GM21786 (cell line): ENCODE measurements at regions not wholly inside any gene's neighbourhood (a gene's known extent, or its start where the extent isn't known, plus 50 kb on each side); places are given as distances from the start of the nearest gene placed in this dataset.
"Not testable (repeated sequence)": the region's sequence is repeated elsewhere in the genome, so short reads cannot be mapped to it uniquely, and the experiment has no call there.

ENCODE experiments used
- ATAC-seq: cut with Tn5 transposase; IDR thresholded peaks from one replicate; pipeline ENCODE4 v1.9.1; 2021; ENCODE audit not compliant: unreplicated experiment

- ATAC-seq, result no peak
These were observed 77.4 kb downstream of the MS4A13 start for GRCh38 chr11:60592601-60593000.

GRCh38 chr11:60594998-60595642 lies 79.9 kb downstream of the MS4A13 start:
- ATAC-seq, result no peak

- no peak for ATAC-seq
These were observed 91.9 kb upstream of the MS4A8 start for GRCh38 chr11:60607483-60607882.

GRCh38 chr11:60609632-60610031 lies 89.8 kb upstream of the MS4A8 start:
- ATAC-seq, result no peak

- ATAC-seq, result no peak
These were observed 88.7 kb upstream of the MS4A8 start for GRCh38 chr11:60610702-60611101.

GRCh38 chr11:60615497-60615896 lies 83.9 kb upstream of the MS4A8 start:
- no peak for ATAC-seq

GRCh38 chr11:60621940-60622339 lies 77.5 kb upstream of the MS4A8 start:
- ATAC-seq, result not testable (repeated sequence)

GRCh38 chr11:60622776-60623175 lies 76.6 kb upstream of the MS4A8 start:
- ATAC-seq, result not testable (repeated sequence)

- ATAC-seq, result no peak
These were observed 74.2 kb upstream of the MS4A8 start for GRCh38 chr11:60625262-60625661.

- ATAC-seq, result no peak
These were observed 70.0 kb upstream of the MS4A8 start for GRCh38 chr11:60629399-60629798.

GRCh38 chr11:60631944-60632343 lies 67.5 kb upstream of the MS4A8 start:
- ATAC-seq, result no peak

- peak; percentile 76 for ATAC-seq
These were observed 65.8 kb upstream of the MS4A8 start for GRCh38 chr11:60633645-60634044.

GRCh38 chr11:60634126-60634525 lies 65.3 kb upstream of the MS4A8 start:
- ATAC-seq, result peak; percentile 18

- ATAC-seq, result no peak
These were observed 57.5 kb upstream of the MS4A8 start for GRCh38 chr11:60641940-60642339.

- ATAC-seq, result no peak
These were observed 52.3 kb upstream of the MS4A8 start for GRCh38 chr11:60647087-60647486.
